ENCODE measurements at regions not wholly inside any gene's neighbourhood (a gene's known extent, or its start where the extent isn't known, plus 50 kb on each side); places are given as distances from the start of the nearest gene placed in this dataset.

GRCh38 chr3:127377801-127378655 lies 90.2 kb upstream of the PRR20G start:
- no peak for TF ChIP-seq POLR2A (IDR thresholded peaks at IDR 0.05)
- no peak for TF ChIP-seq EP300 (IDR thresholded peaks at IDR 0.05)
- TF ChIP-seq, protein P1, sequence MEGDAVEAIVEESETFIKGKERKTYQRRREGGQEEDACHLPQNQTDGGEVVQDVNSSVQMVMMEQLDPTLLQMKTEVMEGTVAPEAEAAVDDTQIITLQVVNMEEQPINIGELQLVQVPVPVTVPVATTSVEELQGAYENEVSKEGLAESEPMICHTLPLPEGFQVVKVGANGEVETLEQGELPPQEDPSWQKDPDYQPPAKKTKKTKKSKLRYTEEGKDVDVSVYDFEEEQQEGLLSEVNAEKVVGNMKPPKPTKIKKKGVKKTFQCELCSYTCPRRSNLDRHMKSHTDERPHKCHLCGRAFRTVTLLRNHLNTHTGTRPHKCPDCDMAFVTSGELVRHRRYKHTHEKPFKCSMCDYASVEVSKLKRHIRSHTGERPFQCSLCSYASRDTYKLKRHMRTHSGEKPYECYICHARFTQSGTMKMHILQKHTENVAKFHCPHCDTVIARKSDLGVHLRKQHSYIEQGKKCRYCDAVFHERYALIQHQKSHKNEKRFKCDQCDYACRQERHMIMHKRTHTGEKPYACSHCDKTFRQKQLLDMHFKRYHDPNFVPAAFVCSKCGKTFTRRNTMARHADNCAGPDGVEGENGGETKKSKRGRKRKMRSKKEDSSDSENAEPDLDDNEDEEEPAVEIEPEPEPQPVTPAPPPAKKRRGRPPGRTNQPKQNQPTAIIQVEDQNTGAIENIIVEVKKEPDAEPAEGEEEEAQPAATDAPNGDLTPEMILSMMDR (IDR thresholded peaks at IDR 0.05) = no peak
- no peak for DNase-seq (ENCODE audit: low spot score in 2 of 2)
- Histone ChIP-seq H3K9me3 (peaks cover 0 to 37% (median 2%) of the 10 kb centered on the region in 4 donors), H3K27me3 (no peaks in the 10 kb centered on the region), H3K27ac (no peak overlapping the region), H3K36me3 (no peaks in the 10 kb centered on the region), H3K4me3 (no peak overlapping the region), H3K4me1 (no peaks in the 10 kb centered on the region)
- 65% methylated on average over 11 of the region's 11 CpGs for WGBS, 2 donors

DNA sequence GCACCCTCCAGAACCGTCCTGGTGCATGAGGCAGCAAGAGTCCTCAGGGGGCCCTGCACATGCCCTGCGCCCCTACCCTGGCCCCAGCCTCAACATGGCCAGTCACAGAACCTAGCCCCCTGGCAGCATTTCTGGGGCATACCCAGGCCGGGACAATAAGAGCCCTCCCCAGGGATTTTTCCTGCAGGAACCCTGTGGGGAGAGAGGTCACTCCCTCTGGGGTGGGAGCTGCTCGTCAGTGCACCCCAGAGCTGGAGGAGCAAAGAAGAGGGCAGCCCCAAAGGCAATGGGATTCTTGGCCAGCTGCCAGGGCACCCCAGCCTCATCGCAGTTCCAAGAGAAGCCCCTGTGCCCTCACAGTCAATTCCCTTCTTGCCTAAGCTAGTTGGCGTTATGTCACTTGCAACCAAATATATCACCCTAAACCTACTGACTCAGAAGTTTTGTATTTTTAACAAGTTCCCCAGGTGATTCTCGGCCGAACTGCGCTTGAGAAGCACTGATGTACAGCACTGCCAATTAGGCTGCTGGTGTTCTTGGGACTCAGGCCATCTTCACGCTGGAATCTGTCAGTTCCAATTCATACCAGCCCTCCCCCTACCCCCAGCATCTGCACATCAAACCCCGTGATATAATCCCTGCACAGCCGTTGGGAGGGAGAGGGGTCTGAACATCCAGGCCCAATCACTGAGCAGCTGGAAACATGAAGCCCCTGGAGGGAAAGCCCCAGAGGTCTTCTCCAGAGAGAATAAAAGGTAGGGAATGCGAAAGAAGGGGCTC lies 87.5 kb upstream of the PRR20G start:
- H3K36me3 ChIP-seq = no peaks in the 10 kb centered on the region
- H3K27me3 ChIP-seq = no peaks in the 10 kb centered on the region
- peaks cover 0 to 17% (median 0%) of the 10 kb centered on the region in 4 donors for H3K9me3 ChIP-seq
- no peaks in the 10 kb centered on the region for H3K4me1 ChIP-seq
- no peak overlapping the region for H3K4me3 ChIP-seq
- DNase-seq (ENCODE audit: low spot score in 2 of 2) = no peak
- no peak overlapping the region for H3K27ac ChIP-seq
- TF ChIP-seq POLR2A (IDR thresholded peaks at IDR 0.05) (no peak), EP300 (IDR thresholded peaks at IDR 0.05) (no peak)
- TF ChIP-seq, protein P1 (IDR thresholded peaks at IDR 0.05) = no peak
- WGBS, 2 donors = 68 to 71% methylated on average over 12 to 13 of the region's 13 CpGs

DNA sequence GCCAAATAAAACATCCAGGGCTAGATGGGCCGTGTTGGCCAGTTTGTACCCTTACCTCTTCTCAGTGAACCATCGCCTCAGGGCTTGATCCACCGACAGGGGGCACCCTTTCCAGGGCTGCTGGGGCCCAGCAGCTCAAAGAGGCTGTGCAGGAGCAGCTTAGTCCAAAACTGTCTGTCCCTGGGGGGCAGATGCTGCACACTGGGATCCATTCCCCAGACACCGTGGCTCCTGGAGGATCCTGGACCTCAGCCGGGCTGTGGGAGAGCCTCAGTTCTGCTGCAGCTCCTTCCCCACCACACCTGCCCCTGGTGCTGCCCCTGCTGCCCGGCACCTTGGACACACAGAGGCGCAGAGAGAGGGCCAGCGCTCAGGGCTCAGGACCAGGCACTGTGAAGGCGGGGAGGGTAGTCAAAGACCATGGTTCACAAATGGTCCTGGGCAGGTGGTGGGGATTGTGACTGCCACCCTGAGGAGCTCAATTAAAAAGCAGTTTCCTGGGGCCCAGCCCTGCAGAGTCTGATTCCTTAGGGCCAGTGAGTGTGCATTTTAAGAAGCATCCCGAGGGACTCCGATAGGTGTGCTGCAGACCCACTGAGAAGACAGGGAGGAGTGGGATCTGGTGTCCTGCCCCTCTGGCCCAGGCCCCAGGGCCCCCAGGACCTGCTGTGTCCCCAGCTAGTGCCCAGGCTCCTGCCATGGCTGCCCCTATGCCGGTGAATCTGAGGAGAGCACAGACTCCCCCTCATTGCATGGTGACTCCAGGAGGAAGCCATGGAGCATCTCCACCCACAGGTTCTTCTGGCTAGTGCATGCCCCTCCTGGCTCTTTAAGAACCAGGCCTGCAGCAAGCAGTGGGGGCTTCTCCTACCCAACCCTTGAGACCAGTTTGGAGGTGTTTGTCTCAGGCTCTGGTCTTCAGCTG lies 86.5 kb upstream of the PRR20G start:
- H3K4me1 ChIP-seq = no peaks in the 10 kb centered on the region
- DNase-seq (ENCODE audit: low spot score in 2 of 2) = no peak
- TF ChIP-seq EP300 (IDR thresholded peaks at IDR 0.05) = no peak
- TF ChIP-seq, protein P1 (IDR thresholded peaks at IDR 0.05) = no peak
- no peak for TF ChIP-seq POLR2A (IDR thresholded peaks at IDR 0.05)
- H3K4me3 ChIP-seq = no peak overlapping the region
- no peak overlapping the region for H3K27ac ChIP-seq
- 52 to 58% methylated on average over 6 of the region's 12 CpGs for WGBS, 2 donors
- H3K9me3 ChIP-seq = peaks cover 0 to 17% (median 0%) of the 10 kb centered on the region in 4 donors
- H3K36me3 ChIP-seq = no peaks in the 10 kb centered on the region
- H3K27me3 ChIP-seq = no peaks in the 10 kb centered on the region

- WGBS, 2 donors = 50 to 53% methylated on average over 9 of the region's 9 CpGs
- no peaks in the 10 kb centered on the region for H3K4me1 ChIP-seq
- peaks cover 0 to 17% (median 0%) of the 10 kb centered on the region in 4 donors for H3K9me3 ChIP-seq
- H3K27ac ChIP-seq = no peak overlapping the region
- no peak overlapping the region for H3K4me3 ChIP-seq
- DNase-seq (ENCODE audit: low spot score in 2 of 2) = no peak
- no peaks in the 10 kb centered on the region for H3K36me3 ChIP-seq
- TF ChIP-seq, protein P1 (IDR thresholded peaks at IDR 0.05) = no peak
- TF ChIP-seq EP300 (IDR thresholded peaks at IDR 0.05) (no peak), POLR2A (IDR thresholded peaks at IDR 0.05) (no peak)
- no peaks in the 10 kb centered on the region for H3K27me3 ChIP-seq
These were observed 85.7 kb upstream of the PRR20G start for GRCh38 chr3:127373441-127374085.
